Common myeloid progenitor, CD34-positive (primary cell): ENCODE measurements at regions not wholly inside any gene's neighbourhood (a gene's known extent, or its start where the extent isn't known, plus 50 kb on each side); places are given as distances from the start of the nearest gene placed in this dataset.

Source experiments
- CTCF ChIA-PET: fragments of 350-600 bp; sonication (Branson Sonifier 250); formaldehyde crosslinking; loops from one replicate; lab custom pipeline; 2021; ENCODE audit warnings: antibody characterized with exemption; lab: Charles Lee
- POLR2A ChIA-PET: fragments of 350-600 bp; sonication (Branson Sonifier 250); formaldehyde crosslinking; loops from one replicate; lab custom pipeline; 2021; ENCODE audit warnings: antibody characterized with exemption; lab: Charles Lee
- DNase-seq, 3 donors: peaks; one replicate each; pipeline versions ENCODE4 v3.0.0 to v3.0.0-alpha.2; 2013
- H3K27ac ChIP-seq, 2 experiments: 1 replicate in 1 of 2; 2 replicates in 1 of 2; pipeline ENCODE4 v1.7.0; 2013; ENCODE audit warnings: inconsistent platforms in 2 of 2, low read length in 2 of 2, mild to moderate bottlenecking in 2 of 2, low read depth in 1 of 2, moderate library complexity in 1 of 2; ENCODE audit not compliant: severe bottlenecking in 2 of 2, insufficient read depth in 1 of 2, poor library complexity in 1 of 2
- H3K27me3 ChIP-seq, 5 experiments: replicated peaks in 2 of 5; 1 replicate in 3 of 5; 2 replicates in 2 of 5; pipeline versions ENCODE4 v1.6.1 to v1.7.0; 2013; ENCODE audit warnings: low read length in 4 of 5, mild to moderate bottlenecking in 2 of 5, moderate library complexity in 2 of 5, inconsistent platforms in 1 of 5; ENCODE audit not compliant: insufficient read depth in 5 of 5, control insufficient read depth in 4 of 5
- H3K36me3 ChIP-seq, 4 experiments: 1 replicate in 2 of 4; 2 replicates in 2 of 4; pipeline versions ENCODE4 v1.6.1 to v1.7.0; 2013; ENCODE audit warnings: low read length in 3 of 4, control low read depth in 1 of 4, mild to moderate bottlenecking in 1 of 4; ENCODE audit not compliant: control insufficient read depth in 4 of 4, insufficient read depth in 4 of 4
- H3K4me1 ChIP-seq, 4 experiments: 1 replicate in 3 of 4; 2 replicates in 1 of 4; pipeline versions ENCODE4 v1.6.1 to v1.7.1; 2013; ENCODE audit warnings: low read length in 3 of 4, mild to moderate bottlenecking in 3 of 4, control low read depth in 1 of 4, inconsistent platforms in 1 of 4, moderate library complexity in 1 of 4; ENCODE audit not compliant: control insufficient read depth in 4 of 4, insufficient read depth in 4 of 4; ENCODE audit errors: control extremely low read depth in 1 of 4
- H3K4me3 ChIP-seq, 7 experiments: 1 replicate in 4 of 7; 2 replicates in 3 of 7; pipeline versions ENCODE4 v1.5.1 to v1.7.0; 2013; ENCODE audit warnings: mild to moderate bottlenecking in 7 of 7, low read length in 6 of 7, moderate library complexity in 6 of 7, inconsistent platforms in 2 of 7, low read depth in 2 of 7, control low read depth in 1 of 7; ENCODE audit not compliant: insufficient read depth in 4 of 7, control insufficient read depth in 1 of 7; ENCODE audit errors: extremely low read depth in 1 of 7
- H3K9me3 ChIP-seq, 5 experiments: 1 replicate in 4 of 5; 2 replicates in 1 of 5; pipeline versions ENCODE4 v1.6.1 to v1.7.1; 2013; ENCODE audit warnings: low read length in 4 of 5, mild to moderate bottlenecking in 2 of 5, inconsistent platforms in 1 of 5, low read depth in 1 of 5, moderate library complexity in 1 of 5; ENCODE audit not compliant: control insufficient read depth in 4 of 5, insufficient read depth in 2 of 5; ENCODE audit errors: control extremely low read depth in 1 of 5
- WGBS: methylation state at CpG from one replicate; pipeline ENCODE4 v1.1.5; 2013; ENCODE audit not compliant: insufficient coverage; 5-methylcytosine and 5-hydroxymethylcytosine counted together

- no peak overlapping the region for H3K27ac ChIP-seq
- POLR2A ChIA-PET: no interaction called here
- H3K4me3 ChIP-seq: no peak overlapping the region
- no peaks in the 10 kb centered on the region for H3K36me3 ChIP-seq
- CTCF ChIA-PET: no interaction called here
- H3K4me1 ChIP-seq: no peaks in the 10 kb centered on the region
- WGBS: 93% methylated on average over 5 of the region's 5 CpGs
- no peaks in the 10 kb centered on the region for H3K27me3 ChIP-seq
- H3K9me3 ChIP-seq: no peaks in the 10 kb centered on the region
- no peak for DNase-seq
Observed at GRCh38 chr6:23650676-23651075, 475.3 kb upstream of the NRSN1 start.

GRCh38 chr6:23654745-23655144, 471.3 kb upstream of the NRSN1 start:
- H3K4me1 ChIP-seq: no peaks in the 10 kb centered on the region
- H3K27ac ChIP-seq: no peak overlapping the region
- DNase-seq: no peak
- H3K4me3 ChIP-seq: no peak overlapping the region
- CTCF ChIA-PET: interaction anchor here (1.0 kb wide), 1 partner anchor 9 kb away, joined by 3 read pairs; no protein-coding TSS in a partner anchor
- POLR2A ChIA-PET: no interaction called here
- WGBS: 81% methylated on average over 3 of the region's 6 CpGs
- H3K27me3 ChIP-seq: no peaks in the 10 kb centered on the region
- no peaks in the 10 kb centered on the region for H3K9me3 ChIP-seq
- no peaks in the 10 kb centered on the region for H3K36me3 ChIP-seq

GRCh38 chr6:23655525-23655924, 470.5 kb upstream of the NRSN1 start:
- Histone ChIP-seq H3K27ac (no peak overlapping the region), H3K4me1 (no peaks in the 10 kb centered on the region), H3K4me3 (no peak overlapping the region), H3K9me3 (no peaks in the 10 kb centered on the region), H3K27me3 (no peaks in the 10 kb centered on the region), H3K36me3 (no peaks in the 10 kb centered on the region)
- no peak for DNase-seq
- WGBS: 93% methylated on average over 2 of the region's 3 CpGs
- ChIA-PET CTCF (interaction anchor here (1.0 kb wide), 1 partner anchor 9 kb away, joined by 3 read pairs; no protein-coding TSS in a partner anchor), POLR2A (no interaction called here)

GRCh38 chr6:23656255-23657194, 469.5 kb upstream of the NRSN1 start:
- Histone ChIP-seq H3K27me3 (no peaks in the 10 kb centered on the region), H3K4me1 (no peaks in the 10 kb centered on the region), H3K27ac (no peak overlapping the region), H3K36me3 (no peaks in the 10 kb centered on the region), H3K9me3 (no peaks in the 10 kb centered on the region), H3K4me3 (no peak overlapping the region)
- DNase-seq: no peak
- POLR2A ChIA-PET: no interaction called here
- CTCF ChIA-PET: no interaction called here
- WGBS: 96% methylated on average over 10 of the region's 14 CpGs

GRCh38 chr6:23659125-23659524, 466.9 kb upstream of the NRSN1 start:
- no peak for DNase-seq
- POLR2A ChIA-PET: interaction anchor here (0.6 kb wide), 1 partner anchor 253 kb away, joined by 3 read pairs; no protein-coding TSS in a partner anchor
- H3K36me3 ChIP-seq: no peaks in the 10 kb centered on the region
- CTCF ChIA-PET: no interaction called here
- H3K4me1 ChIP-seq: no peaks in the 10 kb centered on the region
- H3K27ac ChIP-seq: no peak overlapping the region
- no peaks in the 10 kb centered on the region for H3K27me3 ChIP-seq
- no peak overlapping the region for H3K4me3 ChIP-seq
- no peaks in the 10 kb centered on the region for H3K9me3 ChIP-seq
- WGBS: no CpG with 5 or more reads among the region's 2 CpGs

- Histone ChIP-seq H3K36me3 (no peaks in the 10 kb centered on the region), H3K9me3 (no peaks in the 10 kb centered on the region), H3K4me3 (no peak overlapping the region), H3K27ac (no peak overlapping the region), H3K27me3 (no peaks in the 10 kb centered on the region), H3K4me1 (no peaks in the 10 kb centered on the region)
- WGBS: 100% methylated on average over 1 of the region's 4 CpGs
- ChIA-PET POLR2A (no interaction called here), CTCF (no interaction called here)
- no peak for DNase-seq
Observed at GRCh38 chr6:23661549-23661948, 464.5 kb upstream of the NRSN1 start.

- DNase-seq: no peak
- no peaks in the 10 kb centered on the region for H3K27me3 ChIP-seq
- ChIA-PET CTCF (no interaction called here), POLR2A (no interaction called here)
- no peaks in the 10 kb centered on the region for H3K4me1 ChIP-seq
- H3K36me3 ChIP-seq: no peaks in the 10 kb centered on the region
- no peak overlapping the region for H3K27ac ChIP-seq
- H3K4me3 ChIP-seq: no peak overlapping the region
- H3K9me3 ChIP-seq: peaks cover 0 to 1% (median 0%) of the 10 kb centered on the region in 5 experiments
- WGBS: 67% methylated on average over 1 of the region's 3 CpGs
Observed at GRCh38 chr6:23663096-23663495, 462.9 kb upstream of the NRSN1 start.
